HepG2 (cell line): ENCODE measurements at regions not wholly inside any gene's neighbourhood (a gene's known extent, or its start where the extent isn't known, plus 50 kb on each side); places are given as distances from the start of the nearest gene placed in this dataset.

Experiments
- AKAP8 ChIP-seq: sonication (generic); formaldehyde crosslinking; IDR thresholded peaks from 2 replicates; pipeline ENCODE4 v1.5.1; 2020; ENCODE audit warnings: mild to moderate bottlenecking, missing genetic modification reagents
- EEA1 ChIP-seq: sonication (generic); formaldehyde crosslinking; IDR thresholded peaks from 2 replicates; pipeline ENCODE4 v1.5.1; 2020; ENCODE audit warnings: mild to moderate bottlenecking, missing genetic modification reagents, borderline replicate concordance
- GATAD1 ChIP-seq: IDR thresholded peaks from 2 replicates; pipeline ENCODE4 v1.6.1; 2016; ENCODE audit warnings: missing genetic modification reagents, missing compliant biosample characterization
- HDAC2 ChIP-seq: sonication (generic); formaldehyde crosslinking; IDR thresholded peaks from 2 replicates; pipeline ENCODE4 v1.4.0; 2020; ENCODE audit warnings: missing genetic modification reagents
- HOXD1 ChIP-seq: sonication (generic); formaldehyde crosslinking; IDR thresholded peaks from 2 replicates; pipeline ENCODE4 v1.5.0; 2020; ENCODE audit warnings: missing genetic modification reagents
- KAT7 ChIP-seq: IDR thresholded peaks from 2 replicates; pipeline ENCODE4 v1.6.1; 2018; ENCODE audit warnings: borderline replicate concordance, missing compliant biosample characterization
- KLF15 ChIP-seq: sonication (generic); formaldehyde crosslinking; IDR thresholded peaks from 2 replicates; pipeline ENCODE4 v1.8.1; 2023; ENCODE audit warnings: borderline replicate concordance, mild to moderate bottlenecking, inconsistent platforms, missing genetic modification reagents, mixed read lengths
- MEIS1 ChIP-seq: sonication (generic); formaldehyde crosslinking; IDR thresholded peaks from 2 replicates; pipeline ENCODE4 v1.9.0; 2021; ENCODE audit warnings: mild to moderate bottlenecking, missing genetic modification reagents, moderate library complexity, borderline replicate concordance
- MTA1 ChIP-seq: sonication (generic); formaldehyde crosslinking; IDR thresholded peaks from 2 replicates; pipeline ENCODE4 v1.4.0; 2020; ENCODE audit warnings: missing genetic modification reagents, mild to moderate bottlenecking, borderline replicate concordance
- NR2F1 ChIP-seq, 2 experiments: fragments of 450-650 bp in 1 of 2; formaldehyde crosslinking in 1 of 2; IDR thresholded peaks; 2 replicates each; pipeline versions ENCODE4 v1.5.0 to v1.6.1; 2016 to 2020; ENCODE audit warnings: mild to moderate bottlenecking in 1 of 2, missing compliant biosample characterization in 1 of 2, missing genetic modification reagents in 1 of 2, moderate library complexity in 1 of 2
- RELA ChIP-seq: sonication (generic); formaldehyde crosslinking; IDR thresholded peaks from 2 replicates; pipeline ENCODE4 v1.4.0; 2020; ENCODE audit warnings: missing genetic modification reagents
- RFX5 ChIP-seq: IDR thresholded peaks from 2 replicates; pipeline ENCODE4 v1.6.1; 2011; ENCODE audit warnings: low read depth, low read length, improper control_type of control experiment
- SMAD1 ChIP-seq: sonication (generic); formaldehyde crosslinking; IDR thresholded peaks from 2 replicates; pipeline ENCODE4 v1.4.0; 2020; ENCODE audit warnings: missing genetic modification reagents, low read depth, mild to moderate bottlenecking, borderline replicate concordance
- SRF ChIP-seq: IDR thresholded peaks from 2 replicates; pipeline ENCODE4 v1.6.1; 2011; ENCODE audit warnings: mild to moderate bottlenecking, low read depth, low read length, moderate library complexity
- ZFY ChIP-seq: sonication (generic); formaldehyde crosslinking; IDR thresholded peaks from 2 replicates; pipeline ENCODE4 v1.4.0; 2020; ENCODE audit warnings: missing genetic modification reagents
- ZNF138 ChIP-seq: sonication (generic); formaldehyde crosslinking; IDR thresholded peaks from 2 replicates; pipeline ENCODE4 v1.5.0; 2020; ENCODE audit warnings: mild to moderate bottlenecking, low read depth, missing genetic modification reagents
- ZNF234 ChIP-seq: sonication (generic); formaldehyde crosslinking; conservative IDR thresholded peaks from 2 replicates; pipeline ENCODE4 v1.5.1; 2020; ENCODE audit warnings: mild to moderate bottlenecking, missing genetic modification reagents
- ZNF33A ChIP-seq: sonication (generic); formaldehyde crosslinking; IDR thresholded peaks from 2 replicates; pipeline ENCODE4 v1.5.1; 2020; ENCODE audit warnings: missing genetic modification reagents, mild to moderate bottlenecking, moderate library complexity, borderline replicate concordance
- ZNF350 ChIP-seq: sonication (generic); formaldehyde crosslinking; IDR thresholded peaks from 2 replicates; pipeline ENCODE4 v1.4.0; 2020; ENCODE audit warnings: mild to moderate bottlenecking, low read depth, missing genetic modification reagents, borderline replicate concordance
- ZNF776 ChIP-seq: sonication (generic); formaldehyde crosslinking; IDR thresholded peaks from 2 replicates; pipeline ENCODE4 v1.4.0; 2020; ENCODE audit warnings: mild to moderate bottlenecking, missing genetic modification reagents
- ZNF883 ChIP-seq: sonication (generic); formaldehyde crosslinking; IDR thresholded peaks from 2 replicates; pipeline ENCODE4 v1.5.1; 2020; ENCODE audit warnings: mild to moderate bottlenecking, missing genetic modification reagents; ENCODE audit errors: not compliant biosample characterization
- TF ChIP-seq, protein P1 (sequence below): sonication (generic); formaldehyde crosslinking; IDR thresholded peaks from 2 replicates; pipeline ENCODE4 v1.5.0; 2020; ENCODE audit warnings: missing genetic modification reagents
- TF ChIP-seq, protein P2 (sequence below): sonication (generic); formaldehyde crosslinking; IDR thresholded peaks from 2 replicates; pipeline ENCODE4 v1.4.0; 2020; ENCODE audit warnings: missing genetic modification reagents, borderline replicate concordance
- TF ChIP-seq, protein P3 (sequence below): sonication (generic); formaldehyde crosslinking; IDR thresholded peaks from 2 replicates; pipeline ENCODE4 v1.4.0; 2020; ENCODE audit warnings: mild to moderate bottlenecking, missing genetic modification reagents
- TF ChIP-seq, protein P4 (sequence below): sonication (generic); formaldehyde crosslinking; IDR thresholded peaks from 2 replicates; pipeline ENCODE4 v1.8.1; 2022; ENCODE audit warnings: mild to moderate bottlenecking, missing genetic modification reagents

DNA sequence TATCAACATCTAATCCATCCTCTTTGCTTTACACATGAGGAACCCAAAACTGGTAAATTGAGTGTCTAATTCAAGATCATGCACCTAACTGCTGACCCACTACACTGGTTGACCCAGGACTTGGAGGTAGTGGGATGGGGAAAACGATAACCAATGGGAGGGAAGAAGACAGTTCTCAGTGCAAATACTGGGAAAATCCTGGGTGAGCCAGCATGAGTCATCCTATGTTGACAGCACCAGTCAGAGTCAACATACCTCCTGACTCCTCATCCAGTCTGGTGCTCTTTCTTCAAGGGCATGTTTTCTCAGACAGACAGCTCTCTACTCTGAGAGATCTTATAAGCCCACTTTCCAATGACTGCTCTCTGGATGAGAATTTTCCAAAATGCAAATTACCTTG is 232.8 kb upstream of the PTGER4 start (continued):
- no peak for TF ChIP-seq KAT7 (CRISPR knock-in tag)
- TF ChIP-seq, protein P1, sequence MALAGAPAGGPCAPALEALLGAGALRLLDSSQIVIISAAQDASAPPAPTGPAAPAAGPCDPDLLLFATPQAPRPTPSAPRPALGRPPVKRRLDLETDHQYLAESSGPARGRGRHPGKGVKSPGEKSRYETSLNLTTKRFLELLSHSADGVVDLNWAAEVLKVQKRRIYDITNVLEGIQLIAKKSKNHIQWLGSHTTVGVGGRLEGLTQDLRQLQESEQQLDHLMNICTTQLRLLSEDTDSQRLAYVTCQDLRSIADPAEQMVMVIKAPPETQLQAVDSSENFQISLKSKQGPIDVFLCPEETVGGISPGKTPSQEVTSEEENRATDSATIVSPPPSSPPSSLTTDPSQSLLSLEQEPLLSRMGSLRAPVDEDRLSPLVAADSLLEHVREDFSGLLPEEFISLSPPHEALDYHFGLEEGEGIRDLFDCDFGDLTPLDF (CRISPR knock-in tag): no peak
- TF ChIP-seq EEA1 (CRISPR knock-in tag): no peak
- TF ChIP-seq MTA1: no peak
- peak; percentile 35; the same call in 1 of the 2 replicates for TF ChIP-seq HDAC2
- no peak for TF ChIP-seq AKAP8 (CRISPR knock-in tag)
- no peak for TF ChIP-seq ZNF138 (CRISPR knock-in tag)
- no peak for TF ChIP-seq RELA (CRISPR knock-in tag)
- no peak for TF ChIP-seq HOXD1
- TF ChIP-seq RFX5: no peak
- TF ChIP-seq ZFY (CRISPR knock-in tag): no peak
- no peak for TF ChIP-seq ZNF234 (CRISPR knock-in tag)
- TF ChIP-seq, protein P2, sequence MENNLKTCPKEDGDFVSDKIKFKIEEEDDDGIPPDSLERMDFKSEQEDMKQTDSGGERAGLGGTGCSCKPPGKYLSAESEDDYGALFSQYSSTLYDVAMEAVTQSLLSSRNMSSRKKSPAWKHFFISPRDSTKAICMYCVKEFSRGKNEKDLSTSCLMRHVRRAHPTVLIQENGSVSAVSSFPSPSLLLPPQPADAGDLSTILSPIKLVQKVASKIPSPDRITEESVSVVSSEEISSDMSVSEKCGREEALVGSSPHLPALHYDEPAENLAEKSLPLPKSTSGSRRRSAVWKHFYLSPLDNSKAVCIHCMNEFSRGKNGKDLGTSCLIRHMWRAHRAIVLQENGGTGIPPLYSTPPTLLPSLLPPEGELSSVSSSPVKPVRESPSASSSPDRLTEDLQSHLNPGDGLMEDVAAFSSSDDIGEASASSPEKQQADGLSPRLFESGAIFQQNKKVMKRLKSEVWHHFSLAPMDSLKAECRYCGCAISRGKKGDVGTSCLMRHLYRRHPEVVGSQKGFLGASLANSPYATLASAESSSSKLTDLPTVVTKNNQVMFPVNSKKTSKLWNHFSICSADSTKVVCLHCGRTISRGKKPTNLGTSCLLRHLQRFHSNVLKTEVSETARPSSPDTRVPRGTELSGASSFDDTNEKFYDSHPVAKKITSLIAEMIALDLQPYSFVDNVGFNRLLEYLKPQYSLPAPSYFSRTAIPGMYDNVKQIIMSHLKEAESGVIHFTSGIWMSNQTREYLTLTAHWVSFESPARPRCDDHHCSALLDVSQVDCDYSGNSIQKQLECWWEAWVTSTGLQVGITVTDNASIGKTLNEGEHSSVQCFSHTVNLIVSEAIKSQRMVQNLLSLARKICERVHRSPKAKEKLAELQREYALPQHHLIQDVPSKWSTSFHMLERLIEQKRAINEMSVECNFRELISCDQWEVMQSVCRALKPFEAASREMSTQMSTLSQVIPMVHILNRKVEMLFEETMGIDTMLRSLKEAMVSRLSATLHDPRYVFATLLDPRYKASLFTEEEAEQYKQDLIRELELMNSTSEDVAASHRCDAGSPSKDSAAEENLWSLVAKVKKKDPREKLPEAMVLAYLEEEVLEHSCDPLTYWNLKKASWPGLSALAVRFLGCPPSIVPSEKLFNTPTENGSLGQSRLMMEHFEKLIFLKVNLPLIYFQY: no peak
- TF ChIP-seq, protein P3, sequence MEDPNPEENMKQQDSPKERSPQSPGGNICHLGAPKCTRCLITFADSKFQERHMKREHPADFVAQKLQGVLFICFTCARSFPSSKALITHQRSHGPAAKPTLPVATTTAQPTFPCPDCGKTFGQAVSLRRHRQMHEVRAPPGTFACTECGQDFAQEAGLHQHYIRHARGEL (CRISPR knock-in tag): no peak
- TF ChIP-seq SRF: no peak
- TF ChIP-seq MEIS1: no peak
- no peak for TF ChIP-seq KLF15 (CRISPR knock-in tag)
- no peak for TF ChIP-seq ZNF776 (CRISPR knock-in tag)
- TF ChIP-seq NR2F1 (CRISPR knock-in tag; IDR thresholded peaks at IDR 0.05): no peak
- TF ChIP-seq ZNF33A (CRISPR knock-in tag): no peak
- TF ChIP-seq ZNF883: no peak
- TF ChIP-seq, protein P4, sequence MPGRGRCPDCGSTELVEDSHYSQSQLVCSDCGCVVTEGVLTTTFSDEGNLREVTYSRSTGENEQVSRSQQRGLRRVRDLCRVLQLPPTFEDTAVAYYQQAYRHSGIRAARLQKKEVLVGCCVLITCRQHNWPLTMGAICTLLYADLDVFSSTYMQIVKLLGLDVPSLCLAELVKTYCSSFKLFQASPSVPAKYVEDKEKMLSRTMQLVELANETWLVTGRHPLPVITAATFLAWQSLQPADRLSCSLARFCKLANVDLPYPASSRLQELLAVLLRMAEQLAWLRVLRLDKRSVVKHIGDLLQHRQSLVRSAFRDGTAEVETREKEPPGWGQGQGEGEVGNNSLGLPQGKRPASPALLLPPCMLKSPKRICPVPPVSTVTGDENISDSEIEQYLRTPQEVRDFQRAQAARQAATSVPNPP: no peak
- no peak for TF ChIP-seq SMAD1 (CRISPR knock-in tag)
- no peak for TF ChIP-seq ZNF350 (CRISPR knock-in tag)
- TF ChIP-seq GATAD1 (CRISPR knock-in tag): no peak
